WTC11 (cell line): ENCODE measurements at regions not wholly inside any gene's neighbourhood (a gene's known extent, or its start where the extent isn't known, plus 50 kb on each side); places are given as distances from the start of the nearest gene placed in this dataset.

Source experiments
- ATAC-seq: fragments of 200-7000 bp; cut with Tn5 transposase; 2 replicates; pipeline ENCODE4 v1.10.0; 2021; ENCODE audit warnings: mild to moderate bottlenecking, moderate library complexity
- CTCF ChIA-PET: fragments of 300-600 bp; sonication (Branson Sonifier 250); formaldehyde crosslinking; loops from one replicate; lab custom pipeline; 2021; ENCODE audit warnings: antibody characterized with exemption; lab: Charles Lee
- POLR2A ChIA-PET: fragments of 350-600 bp; sonication (Branson Sonifier 250); formaldehyde crosslinking; loops from one replicate; lab custom pipeline; 2021; ENCODE audit warnings: antibody characterized with exemption; lab: Charles Lee
- DNase-seq: peaks from one replicate; pipeline ENCODE4 v3.0.0; 2021; ENCODE audit warnings: low spot score
- H3K27ac Mint-ChIP-seq: 2 replicates; pipeline ENCODE4 v1.8.0; 2021; ENCODE audit warnings: mixed read lengths
- H3K27me3 Mint-ChIP-seq: 2 replicates; pipeline ENCODE4 v1.8.0; 2021; ENCODE audit warnings: low read depth, mild to moderate bottlenecking, moderate library complexity, mixed read lengths
- H3K36me3 Mint-ChIP-seq: 2 replicates; pipeline ENCODE4 v1.8.0; 2021; ENCODE audit warnings: mixed read lengths
- H3K4me1 Mint-ChIP-seq: 2 replicates; pipeline ENCODE4 v1.8.0; 2022; ENCODE audit warnings: mixed read lengths
- H3K4me3 Mint-ChIP-seq: 2 replicates; pipeline ENCODE4 v1.8.0; 2021; ENCODE audit warnings: mild to moderate bottlenecking, moderate library complexity, mixed read lengths
- H3K9me3 Mint-ChIP-seq: 2 replicates; pipeline ENCODE4 v1.8.0; 2021; ENCODE audit warnings: mixed read lengths
- CREB1 ChIP-seq: sonication (generic); formaldehyde crosslinking; IDR thresholded peaks from 2 replicates; pipeline ENCODE4 v1.8.0; 2023; ENCODE audit warnings: mild to moderate bottlenecking, missing genetic modification reagents
- E2F1 ChIP-seq: sonication (generic); formaldehyde crosslinking; IDR thresholded peaks from 2 replicates; pipeline ENCODE4 v1.8.0; 2022; ENCODE audit warnings: mild to moderate bottlenecking, missing genetic modification reagents
- E2F5 ChIP-seq: sonication (generic); formaldehyde crosslinking; IDR thresholded peaks from 2 replicates; pipeline ENCODE4 v1.8.1; 2022; ENCODE audit warnings: mild to moderate bottlenecking, moderate library complexity, missing genetic modification reagents
- EMX1 ChIP-seq: fragments of 250-450 bp; sonication (Bioruptor Pico); IDR thresholded peaks from 2 replicates; pipeline ENCODE4 v1.8.0; 2021; ENCODE audit warnings: mild to moderate bottlenecking
- ERG ChIP-seq: fragments of 250-450 bp; sonication (Bioruptor Pico); IDR thresholded peaks from 2 replicates; pipeline ENCODE4 v1.8.0; 2021; ENCODE audit warnings: mild to moderate bottlenecking
- ESRRA ChIP-seq: sonication (generic); formaldehyde crosslinking; IDR thresholded peaks from 2 replicates; pipeline ENCODE4 v1.8.1; 2022; ENCODE audit warnings: mild to moderate bottlenecking, missing genetic modification reagents, borderline replicate concordance
- FOXP1 ChIP-seq: sonication (generic); formaldehyde crosslinking; IDR thresholded peaks from 2 replicates; pipeline ENCODE4 v1.8.0; 2022; ENCODE audit warnings: missing genetic modification reagents, mild to moderate bottlenecking, moderate library complexity, borderline replicate concordance
- JUN ChIP-seq: sonication (generic); formaldehyde crosslinking; IDR thresholded peaks from 2 replicates; pipeline ENCODE4 v1.8.0; 2023; ENCODE audit warnings: mild to moderate bottlenecking, missing genetic modification reagents
- KAT7 ChIP-seq: sonication (generic); formaldehyde crosslinking; IDR thresholded peaks from 2 replicates; pipeline ENCODE4 v1.8.1; 2023; ENCODE audit warnings: missing genetic modification reagents, mild to moderate bottlenecking, borderline replicate concordance
- NFATC4 ChIP-seq: fragments of 250-450 bp; sonication (Bioruptor Pico); IDR thresholded peaks from 2 replicates; pipeline ENCODE4 v1.9.0; 2021; ENCODE audit warnings: mild to moderate bottlenecking
- NR1H2 ChIP-seq: sonication (generic); formaldehyde crosslinking; IDR thresholded peaks from 2 replicates; pipeline ENCODE4 v1.9.0; 2021; ENCODE audit warnings: mild to moderate bottlenecking, moderate library complexity, missing genetic modification reagents
- OVOL2 ChIP-seq: fragments of 250-450 bp; sonication (Bioruptor Pico); IDR thresholded peaks from 2 replicates; pipeline ENCODE4 v1.9.0; 2021; ENCODE audit warnings: mild to moderate bottlenecking, borderline replicate concordance
- STAT6 ChIP-seq: sonication (generic); formaldehyde crosslinking; conservative IDR thresholded peaks from 2 replicates; pipeline ENCODE4 v1.8.1; 2023; ENCODE audit warnings: mild to moderate bottlenecking, low read depth, missing genetic modification reagents, moderate library complexity
- TCF7 ChIP-seq: sonication (generic); formaldehyde crosslinking; IDR thresholded peaks from 2 replicates; pipeline ENCODE4 v1.8.0; 2022; ENCODE audit warnings: mild to moderate bottlenecking, low read depth, missing genetic modification reagents, moderate library complexity
- ZMAT4 ChIP-seq: fragments of 250-450 bp; sonication (Bioruptor Pico); IDR thresholded peaks from 2 replicates; pipeline ENCODE4 v1.9.0; 2021; ENCODE audit warnings: mild to moderate bottlenecking
- ZNF121 ChIP-seq: sonication (generic); formaldehyde crosslinking; IDR thresholded peaks from 2 replicates; pipeline ENCODE4 v1.8.0; 2023; ENCODE audit warnings: missing genetic modification reagents
- ZNF219 ChIP-seq: sonication (generic); formaldehyde crosslinking; IDR thresholded peaks from 2 replicates; pipeline ENCODE4 v1.8.0; 2023; ENCODE audit warnings: missing genetic modification reagents, mild to moderate bottlenecking, borderline replicate concordance
- ZNF317 ChIP-seq: sonication (generic); formaldehyde crosslinking; IDR thresholded peaks from 2 replicates; pipeline ENCODE4 v1.8.1; 2023; ENCODE audit warnings: low read depth, mild to moderate bottlenecking, moderate library complexity, missing genetic modification reagents, borderline replicate concordance
- TF ChIP-seq, protein P1 (sequence below): sonication (generic); formaldehyde crosslinking; IDR thresholded peaks from 2 replicates; pipeline ENCODE4 v1.8.1; 2023; ENCODE audit warnings: mild to moderate bottlenecking, missing genetic modification reagents
- TF ChIP-seq, protein P2 (sequence below): sonication (generic); formaldehyde crosslinking; IDR thresholded peaks from 2 replicates; pipeline ENCODE4 v1.8.0; 2023; ENCODE audit warnings: missing genetic modification reagents

GRCh38 chr11:57095896-57096295 lies 85.9 kb upstream of the LRRC55 start:
- ATAC-seq (no peak), DNase-seq (no peak)
- Mint-ChIP-seq H3K4me3 (no peak overlapping the region), H3K9me3 (peaks cover 9% of the 10 kb centered on the region), H3K27me3 (no peaks in the 10 kb centered on the region), H3K4me1 (peaks cover 3% of the 10 kb centered on the region), H3K27ac (no peak overlapping the region)
- CTCF ChIA-PET: interaction anchor here (0.8 to 3.1 kb wide), 3 partner anchors 35 to 361 kb away, joined by 3 to 16 read pairs (median 4); no protein-coding TSS in a partner anchor
- TF ChIP-seq E2F1 (CRISPR knock-in tag) (no peak), NFATC4 (no peak), NR1H2 (CRISPR knock-in tag) (no peak), ERG (CRISPR knock-in tag) (no peak), KAT7 (no peak), ESRRA (CRISPR knock-in tag) (no peak), CREB1 (no peak), TCF7 (CRISPR knock-in tag) (no peak), JUN (CRISPR knock-in tag) (no peak), OVOL2 (no peak), ZMAT4 (CRISPR knock-in tag) (no peak), E2F5 (CRISPR knock-in tag) (no peak), EMX1 (CRISPR knock-in tag) (no peak), ZNF317 (no peak), FOXP1 (no peak), ZNF121 (CRISPR knock-in tag) (no peak), STAT6 (CRISPR knock-in tag) (no peak), ZNF219 (no peak)
- TF ChIP-seq, protein P1, sequence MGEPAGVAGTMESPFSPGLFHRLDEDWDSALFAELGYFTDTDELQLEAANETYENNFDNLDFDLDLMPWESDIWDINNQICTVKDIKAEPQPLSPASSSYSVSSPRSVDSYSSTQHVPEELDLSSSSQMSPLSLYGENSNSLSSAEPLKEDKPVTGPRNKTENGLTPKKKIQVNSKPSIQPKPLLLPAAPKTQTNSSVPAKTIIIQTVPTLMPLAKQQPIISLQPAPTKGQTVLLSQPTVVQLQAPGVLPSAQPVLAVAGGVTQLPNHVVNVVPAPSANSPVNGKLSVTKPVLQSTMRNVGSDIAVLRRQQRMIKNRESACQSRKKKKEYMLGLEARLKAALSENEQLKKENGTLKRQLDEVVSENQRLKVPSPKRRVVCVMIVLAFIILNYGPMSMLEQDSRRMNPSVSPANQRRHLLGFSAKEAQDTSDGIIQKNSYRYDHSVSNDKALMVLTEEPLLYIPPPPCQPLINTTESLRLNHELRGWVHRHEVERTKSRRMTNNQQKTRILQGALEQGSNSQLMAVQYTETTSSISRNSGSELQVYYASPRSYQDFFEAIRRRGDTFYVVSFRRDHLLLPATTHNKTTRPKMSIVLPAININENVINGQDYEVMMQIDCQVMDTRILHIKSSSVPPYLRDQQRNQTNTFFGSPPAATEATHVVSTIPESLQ: no peak
- TF ChIP-seq, protein P2, sequence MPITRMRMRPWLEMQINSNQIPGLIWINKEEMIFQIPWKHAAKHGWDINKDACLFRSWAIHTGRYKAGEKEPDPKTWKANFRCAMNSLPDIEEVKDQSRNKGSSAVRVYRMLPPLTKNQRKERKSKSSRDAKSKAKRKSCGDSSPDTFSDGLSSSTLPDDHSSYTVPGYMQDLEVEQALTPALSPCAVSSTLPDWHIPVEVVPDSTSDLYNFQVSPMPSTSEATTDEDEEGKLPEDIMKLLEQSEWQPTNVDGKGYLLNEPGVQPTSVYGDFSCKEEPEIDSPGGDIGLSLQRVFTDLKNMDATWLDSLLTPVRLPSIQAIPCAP (CRISPR knock-in tag): no peak
- TF ChIP-seq, all 79 proteins: peak for 0
- no peaks in the 10 kb centered on the region for H3K36me3 Mint-ChIP-seq
- POLR2A ChIA-PET: no interaction called here
